ENCODE measurements at regions not wholly inside any gene's neighbourhood (a gene's known extent, or its start where the extent isn't known, plus 50 kb on each side); places are given as distances from the start of the nearest gene placed in this dataset.

- DNase-seq (ENCODE audit: low spot score in 2 of 2, unreplicated experiment in 2 of 2): no peak
- TF ChIP-seq CTCF (IDR thresholded peaks at IDR 0.05; ENCODE audit: unreplicated experiment): no peak
- H3K36me3 Mint-ChIP-seq: no peaks in the 10 kb centered on the region
- peaks cover 8% of the 10 kb centered on the region for H3K4me1 Mint-ChIP-seq
- H3K27ac Mint-ChIP-seq: no peak overlapping the region
- H3K9me3 Mint-ChIP-seq: no peaks in the 10 kb centered on the region
- no peaks in the 10 kb centered on the region for H3K27me3 Mint-ChIP-seq (ENCODE audit: low read depth)
- H3K4me3 Mint-ChIP-seq: no peak overlapping the region
These were observed 66.3 kb upstream of the TNRC6B start for GRCh38 chr22:40111451-40111850.

- no peak for DNase-seq (ENCODE audit: low spot score in 2 of 2, unreplicated experiment in 2 of 2)
- Mint-ChIP-seq H3K4me1 (peaks cover 6% of the 10 kb centered on the region), H3K27me3 (ENCODE audit: low read depth) (no peaks in the 10 kb centered on the region), H3K4me3 (no peak overlapping the region), H3K9me3 (no peaks in the 10 kb centered on the region), H3K36me3 (no peaks in the 10 kb centered on the region), H3K27ac (no peak overlapping the region)
- no peak for TF ChIP-seq CTCF (IDR thresholded peaks at IDR 0.05; ENCODE audit: unreplicated experiment)
These were observed 65.1 kb upstream of the TNRC6B start for GRCh38 chr22:40112595-40112994.

- no peak for DNase-seq (ENCODE audit: low spot score in 2 of 2, unreplicated experiment in 2 of 2)
- no peak overlapping the region for H3K27ac Mint-ChIP-seq
- no peak for TF ChIP-seq CTCF (IDR thresholded peaks at IDR 0.05; ENCODE audit: unreplicated experiment)
- H3K36me3 Mint-ChIP-seq: no peaks in the 10 kb centered on the region
- H3K4me3 Mint-ChIP-seq: no peak overlapping the region
- H3K27me3 Mint-ChIP-seq (ENCODE audit: low read depth): no peaks in the 10 kb centered on the region
- H3K9me3 Mint-ChIP-seq: no peaks in the 10 kb centered on the region
- H3K4me1 Mint-ChIP-seq: peaks cover 3% of the 10 kb centered on the region
These were observed 64.0 kb upstream of the TNRC6B start for GRCh38 chr22:40113696-40114095.

- Mint-ChIP-seq H3K36me3 (no peaks in the 10 kb centered on the region), H3K27ac (no peak overlapping the region), H3K4me1 (peaks cover 3% of the 10 kb centered on the region), H3K9me3 (no peaks in the 10 kb centered on the region), H3K27me3 (ENCODE audit: low read depth) (no peaks in the 10 kb centered on the region), H3K4me3 (no peak overlapping the region)
- DNase-seq (ENCODE audit: low spot score in 2 of 2, unreplicated experiment in 2 of 2): no peak
- TF ChIP-seq CTCF (IDR thresholded peaks at IDR 0.05; ENCODE audit: unreplicated experiment): no peak
These were observed 63.3 kb upstream of the TNRC6B start for GRCh38 chr22:40114411-40114810.

- no peak overlapping the region for H3K27ac Mint-ChIP-seq
- peaks cover 3% of the 10 kb centered on the region for H3K4me1 Mint-ChIP-seq
- no peaks in the 10 kb centered on the region for H3K9me3 Mint-ChIP-seq
- no peak for DNase-seq (ENCODE audit: low spot score in 2 of 2, unreplicated experiment in 2 of 2)
- no peak overlapping the region for H3K4me3 Mint-ChIP-seq
- no peak for TF ChIP-seq CTCF (IDR thresholded peaks at IDR 0.05; ENCODE audit: unreplicated experiment)
- no peaks in the 10 kb centered on the region for H3K27me3 Mint-ChIP-seq (ENCODE audit: low read depth)
- no peaks in the 10 kb centered on the region for H3K36me3 Mint-ChIP-seq
These were observed 61.1 kb upstream of the TNRC6B start for GRCh38 chr22:40116496-40117200.

GRCh38 chr22:40118979-40119378 lies 58.7 kb upstream of the TNRC6B start:
- Mint-ChIP-seq H3K9me3 (no peaks in the 10 kb centered on the region), H3K27me3 (ENCODE audit: low read depth) (no peaks in the 10 kb centered on the region), H3K36me3 (no peaks in the 10 kb centered on the region), H3K4me3 (no peak overlapping the region), H3K27ac (no peak overlapping the region), H3K4me1 (no peaks in the 10 kb centered on the region)
- TF ChIP-seq CTCF (IDR thresholded peaks at IDR 0.05; ENCODE audit: unreplicated experiment): no peak
- DNase-seq (ENCODE audit: low spot score in 2 of 2, unreplicated experiment in 2 of 2): no peak
